ENCODE measurements at regions not wholly inside any gene's neighbourhood (a gene's known extent, or its start where the extent isn't known, plus 50 kb on each side); places are given as distances from the start of the nearest gene placed in this dataset.
"Not testable (repeated sequence)": the region's sequence is repeated elsewhere in the genome, so short reads cannot be mapped to it uniquely, and the experiment has no call there.

GRCh38 chr2:159880729-159881128, 82.7 kb upstream of the CD302 start:
- DNase-seq = no peak

GRCh38 chr2:159879051-159879604, 81.1 kb upstream of the CD302 start:
- DNase-seq = no peak

GRCh38 chr2:159875083-159875482, 77.1 kb upstream of the CD302 start:
- no peak for DNase-seq

GRCh38 chr2:159873258-159873657, 75.2 kb upstream of the CD302 start:
- DNase-seq = no peak

GRCh38 chr2:159872353-159872752, 74.3 kb upstream of the CD302 start:
- no peak for DNase-seq

GRCh38 chr2:159868598-159869159, 70.7 kb upstream of the CD302 start:
- DNase-seq = not testable (repeated sequence)

GRCh38 chr2:159867567-159868361, 69.8 kb upstream of the CD302 start:
- DNase-seq = no peak

- no peak for DNase-seq
Observed at GRCh38 chr2:159863526-159864160, 65.6 kb upstream of the CD302 start.

- no peak for DNase-seq
Observed at GRCh38 chr2:159860581-159861310, 62.7 kb upstream of the CD302 start.

GRCh38 chr2:159859583-159859982, 61.6 kb upstream of the CD302 start:
- DNase-seq = no peak

GRCh38 chr2:159856760-159857159, 58.8 kb upstream of the CD302 start:
- DNase-seq = no peak

- DNase-seq = peak; percentile 1
Observed at GRCh38 chr2:159855557-159856061, 57.6 kb upstream of the CD302 start.

GRCh38 chr2:159855143-159855542, 57.1 kb upstream of the CD302 start:
- no peak for DNase-seq

- no peak for DNase-seq
Observed at GRCh38 chr2:159854481-159854880, 56.5 kb upstream of the CD302 start.

- no peak for DNase-seq
Observed at GRCh38 chr2:159853101-159853500, 55.1 kb upstream of the CD302 start.

GRCh38 chr2:159851941-159852340, 53.9 kb upstream of the CD302 start:
- no peak for DNase-seq

GRCh38 chr2:159850789-159851188, 52.8 kb upstream of the CD302 start:
- no peak for DNase-seq

- no peak for DNase-seq
Observed at GRCh38 chr2:159849160-159849813, 51.3 kb upstream of the CD302 start.

All from CD4-positive, alpha-beta T cell treated with Interferon gamma for 1 hour (primary cell).